DND-41 (cell line): ENCODE measurements at regions not wholly inside any gene's neighbourhood (a gene's known extent, or its start where the extent isn't known, plus 50 kb on each side); places are given as distances from the start of the nearest gene placed in this dataset.
"Not testable (repeated sequence)": the region's sequence is repeated elsewhere in the genome, so short reads cannot be mapped to it uniquely, and the experiment has no call there.

ENCODE experiments used
- CTCF ChIP-seq: IDR thresholded peaks from 2 replicates; pipeline ENCODE4 v1.5.1; 2012; ENCODE audit warnings: borderline replicate concordance, low read length, moderate library complexity, mild to moderate bottlenecking; ENCODE audit not compliant: poor library complexity, severe bottlenecking; ENCODE audit errors: extremely low read depth
- EZH2 ChIP-seq: IDR thresholded peaks from 3 replicates; pipeline ENCODE4 v1.6.1; 2012; ENCODE audit warnings: borderline replicate concordance, low read depth, mild to moderate bottlenecking, moderate library complexity, low read length, inconsistent platforms; ENCODE audit not compliant: severe bottlenecking

- TF ChIP-seq CTCF, EZH2: not testable (repeated sequence)
Observed at GRCh38 chr5:177939246-177940171, 56.5 kb downstream of the PROP1 start.
